Lower leg skin (tissue), 3 donors: ENCODE measurements at regions not wholly inside any gene's neighbourhood (a gene's known extent, or its start where the extent isn't known, plus 50 kb on each side); places are given as distances from the start of the nearest gene placed in this dataset.
"Not testable (repeated sequence)": the region's sequence is repeated elsewhere in the genome, so short reads cannot be mapped to it uniquely, and the experiment has no call there.

Source experiments
- POLR2A ChIP-seq, 2 donors: fragments of 450-650 bp; IDR thresholded peaks; one replicate each; pipeline ENCODE4 v1.6.1; 2016 to 2017; ENCODE audit warnings: antibody characterized with exemption in 2 of 2, mild to moderate bottlenecking in 1 of 2, moderate library complexity in 1 of 2
- TF ChIP-seq, protein P1 (sequence below), 3 donors: fragments of 450-650 bp; IDR thresholded peaks; one replicate each; pipeline ENCODE4 v1.5.1; 2016; ENCODE audit warnings: antibody characterized with exemption in 3 of 3, mild to moderate bottlenecking in 3 of 3, moderate library complexity in 2 of 3

DNA sequence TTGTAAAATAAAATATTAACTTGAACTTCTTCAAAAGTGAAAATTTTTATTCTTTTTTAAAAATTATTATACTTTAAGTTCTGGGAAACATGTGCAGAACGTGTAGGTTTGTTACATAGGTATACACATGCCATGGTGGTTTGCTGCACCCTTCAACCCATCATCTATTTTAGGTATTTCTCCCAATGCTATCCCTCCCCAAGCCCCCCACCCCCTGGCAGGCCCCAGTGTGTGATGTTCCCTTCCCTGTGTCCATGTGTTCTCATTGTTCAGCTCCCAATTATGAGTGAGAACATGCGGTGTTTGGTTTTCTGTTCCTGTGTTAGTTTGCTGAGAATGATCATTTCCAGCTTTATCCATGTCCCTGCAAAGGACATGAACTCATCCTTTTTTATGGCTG lies 515.6 kb upstream of the TPTE start:
- TF ChIP-seq, protein P1, sequence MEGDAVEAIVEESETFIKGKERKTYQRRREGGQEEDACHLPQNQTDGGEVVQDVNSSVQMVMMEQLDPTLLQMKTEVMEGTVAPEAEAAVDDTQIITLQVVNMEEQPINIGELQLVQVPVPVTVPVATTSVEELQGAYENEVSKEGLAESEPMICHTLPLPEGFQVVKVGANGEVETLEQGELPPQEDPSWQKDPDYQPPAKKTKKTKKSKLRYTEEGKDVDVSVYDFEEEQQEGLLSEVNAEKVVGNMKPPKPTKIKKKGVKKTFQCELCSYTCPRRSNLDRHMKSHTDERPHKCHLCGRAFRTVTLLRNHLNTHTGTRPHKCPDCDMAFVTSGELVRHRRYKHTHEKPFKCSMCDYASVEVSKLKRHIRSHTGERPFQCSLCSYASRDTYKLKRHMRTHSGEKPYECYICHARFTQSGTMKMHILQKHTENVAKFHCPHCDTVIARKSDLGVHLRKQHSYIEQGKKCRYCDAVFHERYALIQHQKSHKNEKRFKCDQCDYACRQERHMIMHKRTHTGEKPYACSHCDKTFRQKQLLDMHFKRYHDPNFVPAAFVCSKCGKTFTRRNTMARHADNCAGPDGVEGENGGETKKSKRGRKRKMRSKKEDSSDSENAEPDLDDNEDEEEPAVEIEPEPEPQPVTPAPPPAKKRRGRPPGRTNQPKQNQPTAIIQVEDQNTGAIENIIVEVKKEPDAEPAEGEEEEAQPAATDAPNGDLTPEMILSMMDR (IDR thresholded peaks at IDR 0.05), result not testable (repeated sequence)
- TF ChIP-seq POLR2A (IDR thresholded peaks at IDR 0.05), result not testable (repeated sequence)
